HL-60 (cell line): ENCODE measurements at regions not wholly inside any gene's neighbourhood (a gene's known extent, or its start where the extent isn't known, plus 50 kb on each side); places are given as distances from the start of the nearest gene placed in this dataset.

Source experiments
- DNase-seq, 2 experiments: peaks; one replicate each; pipeline ENCODE4 v3.0.0-alpha.2; 2010 to 2020; ENCODE audit warnings: low read depth in 1 of 2, low spot score in 1 of 2
- H3K27ac ChIP-seq: fragments of 250-450 bp; sonication (Bioruptor Pico); replicated peaks from 2 replicates; pipeline ENCODE4 v1.5.1; 2020; ENCODE audit warnings: mild to moderate bottlenecking, moderate library complexity
- H3K27me3 ChIP-seq: fragments of 250-450 bp; sonication (Bioruptor Pico); 2 replicates; pipeline ENCODE4 v1.5.1; 2021; ENCODE audit warnings: mild to moderate bottlenecking, moderate library complexity; ENCODE audit not compliant: insufficient read depth, poor library complexity, severe bottlenecking
- H3K4me3 ChIP-seq: replicated peaks from 2 replicates; pipeline ENCODE4 v1.5.1; 2011; ENCODE audit warnings: mild to moderate bottlenecking, control low read depth, low read length; ENCODE audit not compliant: insufficient read depth
- GABPA ChIP-seq: IDR thresholded peaks from 2 replicates; pipeline ENCODE4 v1.6.1; 2012; ENCODE audit warnings: low read depth
- POLR2AphosphoS5 ChIP-seq: IDR thresholded peaks from 2 replicates; pipeline ENCODE4 v1.6.1; 2012; ENCODE audit warnings: low read depth
- SPI1 ChIP-seq: IDR thresholded peaks from 2 replicates; pipeline ENCODE4 v1.6.1; 2012; ENCODE audit warnings: low read depth, mild to moderate bottlenecking, borderline replicate concordance
- TF ChIP-seq, protein P1 (sequence below): IDR thresholded peaks from one replicate; pipeline ENCODE4 v1.5.1; 2011; ENCODE audit warnings: low read length, control low read depth, inconsistent platforms; ENCODE audit not compliant: insufficient read depth
- TF ChIP-seq, protein P2 (sequence below): IDR thresholded peaks from 2 replicates; pipeline ENCODE4 v1.6.1; 2012; ENCODE audit warnings: low read depth; ENCODE audit not compliant: insufficient replicate concordance

DNA sequence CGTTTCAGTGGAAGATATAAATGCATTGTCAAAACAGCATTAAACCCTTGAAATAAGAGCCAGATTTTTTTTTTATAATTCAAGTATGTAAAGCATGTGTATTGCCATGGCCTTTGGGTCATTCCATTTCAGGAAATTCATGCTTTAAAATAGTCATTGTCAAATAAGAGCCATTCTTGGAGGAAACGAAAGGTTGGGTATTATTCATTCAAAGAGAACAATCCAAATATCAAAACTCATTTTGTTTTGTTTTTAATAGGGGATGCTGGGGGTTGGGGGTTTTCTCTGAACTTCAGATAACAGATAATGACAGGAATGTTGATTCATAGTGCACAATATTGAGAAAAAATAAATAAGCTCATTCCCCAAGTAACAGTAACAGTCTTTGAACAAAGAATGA lies 174.4 kb upstream of the NUDT4 start:
- TF ChIP-seq POLR2AphosphoS5 (no peak), GABPA (no peak), SPI1 (no peak)
- TF ChIP-seq, protein P1, sequence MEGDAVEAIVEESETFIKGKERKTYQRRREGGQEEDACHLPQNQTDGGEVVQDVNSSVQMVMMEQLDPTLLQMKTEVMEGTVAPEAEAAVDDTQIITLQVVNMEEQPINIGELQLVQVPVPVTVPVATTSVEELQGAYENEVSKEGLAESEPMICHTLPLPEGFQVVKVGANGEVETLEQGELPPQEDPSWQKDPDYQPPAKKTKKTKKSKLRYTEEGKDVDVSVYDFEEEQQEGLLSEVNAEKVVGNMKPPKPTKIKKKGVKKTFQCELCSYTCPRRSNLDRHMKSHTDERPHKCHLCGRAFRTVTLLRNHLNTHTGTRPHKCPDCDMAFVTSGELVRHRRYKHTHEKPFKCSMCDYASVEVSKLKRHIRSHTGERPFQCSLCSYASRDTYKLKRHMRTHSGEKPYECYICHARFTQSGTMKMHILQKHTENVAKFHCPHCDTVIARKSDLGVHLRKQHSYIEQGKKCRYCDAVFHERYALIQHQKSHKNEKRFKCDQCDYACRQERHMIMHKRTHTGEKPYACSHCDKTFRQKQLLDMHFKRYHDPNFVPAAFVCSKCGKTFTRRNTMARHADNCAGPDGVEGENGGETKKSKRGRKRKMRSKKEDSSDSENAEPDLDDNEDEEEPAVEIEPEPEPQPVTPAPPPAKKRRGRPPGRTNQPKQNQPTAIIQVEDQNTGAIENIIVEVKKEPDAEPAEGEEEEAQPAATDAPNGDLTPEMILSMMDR = no peak
- TF ChIP-seq, protein P2, sequence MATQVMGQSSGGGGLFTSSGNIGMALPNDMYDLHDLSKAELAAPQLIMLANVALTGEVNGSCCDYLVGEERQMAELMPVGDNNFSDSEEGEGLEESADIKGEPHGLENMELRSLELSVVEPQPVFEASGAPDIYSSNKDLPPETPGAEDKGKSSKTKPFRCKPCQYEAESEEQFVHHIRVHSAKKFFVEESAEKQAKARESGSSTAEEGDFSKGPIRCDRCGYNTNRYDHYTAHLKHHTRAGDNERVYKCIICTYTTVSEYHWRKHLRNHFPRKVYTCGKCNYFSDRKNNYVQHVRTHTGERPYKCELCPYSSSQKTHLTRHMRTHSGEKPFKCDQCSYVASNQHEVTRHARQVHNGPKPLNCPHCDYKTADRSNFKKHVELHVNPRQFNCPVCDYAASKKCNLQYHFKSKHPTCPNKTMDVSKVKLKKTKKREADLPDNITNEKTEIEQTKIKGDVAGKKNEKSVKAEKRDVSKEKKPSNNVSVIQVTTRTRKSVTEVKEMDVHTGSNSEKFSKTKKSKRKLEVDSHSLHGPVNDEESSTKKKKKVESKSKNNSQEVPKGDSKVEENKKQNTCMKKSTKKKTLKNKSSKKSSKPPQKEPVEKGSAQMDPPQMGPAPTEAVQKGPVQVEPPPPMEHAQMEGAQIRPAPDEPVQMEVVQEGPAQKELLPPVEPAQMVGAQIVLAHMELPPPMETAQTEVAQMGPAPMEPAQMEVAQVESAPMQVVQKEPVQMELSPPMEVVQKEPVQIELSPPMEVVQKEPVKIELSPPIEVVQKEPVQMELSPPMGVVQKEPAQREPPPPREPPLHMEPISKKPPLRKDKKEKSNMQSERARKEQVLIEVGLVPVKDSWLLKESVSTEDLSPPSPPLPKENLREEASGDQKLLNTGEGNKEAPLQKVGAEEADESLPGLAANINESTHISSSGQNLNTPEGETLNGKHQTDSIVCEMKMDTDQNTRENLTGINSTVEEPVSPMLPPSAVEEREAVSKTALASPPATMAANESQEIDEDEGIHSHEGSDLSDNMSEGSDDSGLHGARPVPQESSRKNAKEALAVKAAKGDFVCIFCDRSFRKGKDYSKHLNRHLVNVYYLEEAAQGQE = no peak
- no peak for DNase-seq
- no peak overlapping the region for H3K27ac ChIP-seq
- H3K27me3 ChIP-seq = no peaks in the 10 kb centered on the region
- H3K4me3 ChIP-seq = no peak overlapping the region

DNA sequence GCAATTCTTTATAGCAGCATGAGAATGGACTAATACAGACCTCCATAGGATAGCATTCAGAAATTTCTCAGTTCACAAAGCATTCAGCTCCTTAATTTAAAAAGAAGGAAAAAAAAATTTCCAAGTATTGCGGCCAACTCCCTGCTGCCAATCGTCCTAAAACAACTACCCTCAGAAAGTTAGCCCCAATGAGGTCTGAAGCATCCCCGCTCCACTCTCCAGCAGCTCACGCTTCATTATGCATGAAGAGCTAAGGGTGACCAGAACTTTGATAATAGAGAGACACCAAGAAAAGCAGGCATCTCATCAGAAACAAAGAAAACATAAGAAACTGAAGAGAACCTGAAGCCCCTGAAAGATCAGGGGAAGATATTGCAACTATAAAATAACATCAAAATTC lies 172.8 kb upstream of the NUDT4 start:
- TF ChIP-seq GABPA (no peak), POLR2AphosphoS5 (no peak), SPI1 (no peak)
- TF ChIP-seq, protein P2 = no peak
- TF ChIP-seq, protein P1 = no peak
- no peak overlapping the region for H3K4me3 ChIP-seq
- no peak for DNase-seq
- no peaks in the 10 kb centered on the region for H3K27me3 ChIP-seq
- no peak overlapping the region for H3K27ac ChIP-seq

DNA sequence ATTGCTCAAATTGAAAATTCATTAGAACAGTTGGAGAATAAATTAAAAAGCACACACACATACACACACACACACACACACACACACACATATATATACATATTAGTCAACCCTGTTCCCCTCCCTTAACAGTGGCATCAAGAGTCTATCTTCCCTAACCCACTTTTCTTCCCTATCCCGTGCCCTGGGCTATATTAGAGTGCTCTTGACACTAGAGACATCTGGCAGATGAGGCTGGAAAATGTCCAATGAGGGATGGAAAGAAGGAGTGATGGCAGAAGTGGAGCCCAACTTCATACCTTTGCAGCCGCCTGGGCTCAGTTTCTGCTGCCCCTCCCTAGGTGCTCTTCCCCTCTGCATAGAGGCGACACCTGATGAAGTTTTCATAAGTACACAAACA lies 172.4 kb upstream of the NUDT4 start:
- no peak overlapping the region for H3K4me3 ChIP-seq
- no peak overlapping the region for H3K27ac ChIP-seq
- DNase-seq = no peak
- TF ChIP-seq GABPA (no peak), POLR2AphosphoS5 (no peak), SPI1 (no peak)
- TF ChIP-seq, protein P2 = no peak
- TF ChIP-seq, protein P1 = no peak
- no peaks in the 10 kb centered on the region for H3K27me3 ChIP-seq
